ENCODE measurements at regions not wholly inside any gene's neighbourhood (a gene's known extent, or its start where the extent isn't known, plus 50 kb on each side); places are given as distances from the start of the nearest gene placed in this dataset.
"Not testable (repeated sequence)": the region's sequence is repeated elsewhere in the genome, so short reads cannot be mapped to it uniquely, and the experiment has no call there.

- no peak for DNase-seq
Measured at GRCh38 chr12:19778797-19779196, 339.5 kb downstream of the AEBP2 start.

- no peak for DNase-seq
Measured at GRCh38 chr12:19779395-19780056, 340.2 kb downstream of the AEBP2 start.

- DNase-seq, result no peak
Measured at GRCh38 chr12:19780460-19780859, 341.2 kb downstream of the AEBP2 start.

DNA sequence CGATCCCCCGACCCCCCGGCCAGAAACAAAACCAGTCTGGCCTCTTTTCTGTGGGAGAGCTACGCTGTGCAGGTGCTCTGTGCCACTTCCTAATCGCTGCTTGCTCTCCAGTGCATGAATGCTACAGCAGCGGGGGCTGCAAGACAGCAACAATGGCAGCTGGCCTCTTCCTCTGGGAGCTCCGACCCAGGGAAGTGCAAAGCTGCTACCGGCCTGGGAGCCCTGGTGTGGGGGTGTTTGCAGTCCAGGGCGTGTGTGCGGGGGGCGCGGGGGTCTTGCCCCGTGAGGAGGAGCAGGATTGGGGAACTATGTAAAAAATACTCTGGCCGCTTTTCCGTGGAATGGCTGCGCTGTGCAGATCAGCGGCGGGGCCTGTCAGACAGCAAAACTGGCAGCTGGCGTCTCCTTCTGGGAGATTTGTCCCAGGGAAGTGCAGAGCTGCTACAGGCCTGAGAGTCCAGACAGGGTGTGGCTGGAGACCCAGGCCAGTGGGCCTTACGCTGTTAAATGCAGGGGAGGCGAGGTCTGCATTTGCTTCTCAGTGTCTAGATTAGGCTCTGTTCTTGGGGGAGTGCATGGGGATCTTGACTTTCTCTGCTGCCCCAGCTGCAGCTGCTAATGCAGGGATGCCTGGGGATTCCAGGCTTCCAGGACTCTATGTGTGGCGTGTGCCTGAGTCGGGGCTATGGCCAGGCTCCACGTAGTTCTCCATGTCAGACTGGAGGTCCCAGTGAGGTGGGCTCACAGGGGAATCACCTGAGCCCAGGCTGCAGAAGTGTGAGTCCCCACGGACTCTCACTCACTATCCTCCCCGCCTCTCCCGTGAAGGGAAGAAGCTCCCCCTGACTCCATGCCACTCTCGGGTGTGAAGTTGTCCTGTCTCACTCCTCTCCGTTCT lies 344.5 kb downstream of the AEBP2 start:
- no peak for DNase-seq

DNA sequence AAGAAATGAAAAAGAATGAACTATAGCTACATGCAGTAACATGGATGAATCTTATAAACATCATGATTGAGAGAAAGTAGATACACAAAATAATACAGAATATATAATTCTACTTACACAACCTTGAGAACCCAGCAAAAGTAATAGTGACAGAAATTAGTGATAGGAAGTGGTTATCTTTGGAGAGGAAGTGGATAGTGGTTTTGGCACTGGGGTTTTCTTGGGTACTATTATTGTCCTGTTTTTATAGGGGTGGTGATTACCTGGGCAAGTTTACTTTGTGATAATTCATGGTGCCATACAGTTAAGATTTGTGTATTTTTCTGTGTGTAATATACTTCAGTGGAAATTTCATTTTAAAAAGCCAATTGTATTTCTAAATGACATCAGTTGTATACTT lies 352.7 kb downstream of the AEBP2 start:
- peak; percentile 6 for DNase-seq

DNA sequence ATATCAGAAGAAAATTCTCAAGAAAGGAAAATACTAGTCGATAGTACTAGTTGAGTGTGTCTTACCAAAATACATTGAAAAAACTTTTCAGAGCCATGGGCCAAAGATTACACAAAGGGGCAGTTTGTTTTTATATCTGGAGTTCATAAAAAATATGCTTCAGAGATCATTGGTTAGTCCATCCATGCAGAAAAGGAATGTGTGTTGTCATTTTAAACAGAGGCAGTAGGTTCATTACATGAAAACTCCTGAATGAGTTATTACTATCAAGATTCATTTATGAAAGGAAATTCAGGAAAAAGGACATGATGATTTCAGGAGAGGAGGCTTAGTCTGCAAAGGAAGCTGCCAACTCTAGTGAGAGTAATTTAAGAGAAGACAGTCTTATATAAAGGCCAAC lies 354.8 kb downstream of the AEBP2 start:
- no peak for DNase-seq

GRCh38 chr12:19799216-19799615 lies 359.9 kb downstream of the AEBP2 start:
- no peak for DNase-seq

DNA sequence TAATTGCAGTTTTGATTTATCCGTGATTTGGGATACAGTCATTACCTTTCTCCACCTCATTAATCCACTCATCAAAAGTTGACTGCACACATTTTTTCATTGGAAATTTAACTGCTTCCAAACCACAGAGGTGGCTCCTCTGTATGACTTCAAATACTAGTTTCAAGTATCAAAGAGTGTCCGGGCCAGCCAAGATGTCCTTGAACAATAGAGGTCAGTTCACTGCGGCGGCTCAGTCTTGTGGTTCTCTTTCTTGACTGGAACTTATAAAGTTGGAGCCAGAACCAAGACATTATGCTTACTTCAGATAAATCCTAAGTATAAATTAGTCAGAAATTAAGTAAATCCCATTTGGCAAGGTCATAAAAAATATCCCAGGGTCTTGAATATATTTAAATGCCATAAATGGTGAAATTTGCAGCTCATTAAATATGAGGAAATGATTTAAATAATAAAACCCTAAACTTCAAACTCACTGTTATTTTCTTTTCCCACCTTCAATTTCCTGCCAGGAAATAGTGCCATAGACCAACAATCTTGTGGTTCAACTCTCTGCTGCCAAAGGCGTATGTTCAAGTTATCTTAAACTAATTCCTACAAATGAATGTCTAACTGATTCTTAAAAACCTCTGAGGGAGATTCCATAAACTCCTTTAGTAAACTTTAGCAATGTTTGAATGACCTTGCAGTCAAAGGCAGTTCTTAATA lies 360.8 kb downstream of the AEBP2 start:
- no peak for DNase-seq

DNA sequence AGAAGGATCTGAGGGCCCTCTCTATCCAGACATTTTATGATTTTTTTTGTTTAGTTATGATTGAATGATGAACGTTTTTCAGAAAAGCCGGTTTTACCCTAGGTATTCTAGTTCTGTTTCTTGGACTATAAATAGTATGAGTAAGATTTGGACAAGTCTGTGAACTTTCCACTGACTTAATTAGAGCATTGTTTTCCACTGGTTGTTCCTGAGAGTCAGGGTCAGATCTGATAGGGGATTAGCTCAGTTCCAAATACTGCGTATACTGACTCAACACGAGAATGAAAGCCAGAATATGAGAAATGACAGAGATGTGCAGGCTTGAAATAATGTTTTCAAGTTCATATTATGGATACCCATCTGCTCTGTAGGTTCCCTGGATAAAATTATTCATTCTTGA lies 361.6 kb downstream of the AEBP2 start:
- no peak for DNase-seq

GRCh38 chr12:19801941-19802340 lies 362.6 kb downstream of the AEBP2 start:
- DNase-seq, result no peak

GRCh38 chr12:19802915-19803314 lies 363.6 kb downstream of the AEBP2 start:
- no peak for DNase-seq

DNA sequence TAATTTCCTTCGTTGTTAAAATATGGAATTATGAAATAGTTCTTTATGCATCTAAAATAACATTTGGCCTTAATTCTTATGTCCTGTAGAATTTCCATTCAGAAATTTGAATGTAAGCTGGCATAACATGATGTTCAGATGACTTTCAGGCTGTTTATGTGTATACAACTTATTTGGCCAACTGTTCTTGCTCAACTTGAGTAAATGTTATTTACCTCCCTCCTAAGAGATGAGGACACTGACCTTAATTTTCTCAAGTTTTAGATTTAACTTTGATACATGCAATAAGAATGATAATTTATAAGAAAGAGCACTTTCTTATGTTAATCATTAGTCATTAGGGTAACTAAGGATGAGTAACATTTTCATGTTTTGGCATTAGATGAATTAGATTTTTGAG lies 365.4 kb downstream of the AEBP2 start:
- DNase-seq, result no peak

DNA sequence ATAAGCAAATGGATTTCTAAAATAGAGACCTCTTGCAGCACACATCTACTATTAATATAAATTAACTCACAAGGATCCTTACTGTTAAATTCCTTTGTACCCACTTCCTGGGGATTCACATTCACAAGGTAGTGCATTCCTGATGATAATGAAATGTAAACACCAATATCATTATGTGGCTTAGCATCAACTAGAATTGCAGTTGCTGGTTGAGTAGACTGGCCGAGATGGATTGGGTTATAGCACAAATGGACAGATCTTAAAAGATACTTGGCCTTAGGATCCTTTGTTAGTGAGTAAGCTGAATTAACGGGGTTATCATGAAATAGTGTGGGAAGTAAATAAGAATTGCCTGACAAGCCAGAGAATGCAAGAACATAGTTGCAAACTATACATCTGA lies 369.1 kb downstream of the AEBP2 start:
- no peak for DNase-seq

- DNase-seq, result no peak
Measured at GRCh38 chr12:19810213-19810612, 370.9 kb downstream of the AEBP2 start.

DNA sequence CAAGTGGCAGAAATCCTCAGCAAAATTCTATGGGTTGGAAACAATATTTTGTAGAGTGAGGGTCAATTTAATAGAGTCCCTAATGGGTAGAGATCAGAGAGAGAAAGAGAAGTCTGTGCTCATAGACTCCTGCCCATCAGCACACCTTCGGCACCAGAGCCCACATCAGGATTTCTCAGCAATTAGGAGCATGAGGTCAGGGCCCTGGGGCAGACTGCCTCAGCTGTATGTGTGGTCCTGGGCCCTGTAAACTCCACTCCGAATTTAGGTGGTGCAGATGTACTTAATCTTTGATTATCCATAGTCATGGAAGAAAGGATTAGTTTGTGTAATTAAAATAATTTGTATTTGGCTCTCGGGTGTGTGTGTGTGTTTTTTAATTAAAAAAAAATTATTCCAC lies 372.6 kb downstream of the AEBP2 start:
- no peak for DNase-seq

GRCh38 chr12:19819231-19819630 lies 379.9 kb downstream of the AEBP2 start:
- DNase-seq, result no peak

- DNase-seq, result no peak
Measured at GRCh38 chr12:19822476-19822875, 383.2 kb downstream of the AEBP2 start.

- DNase-seq, result not testable (repeated sequence)
Measured at GRCh38 chr12:19823326-19823725, 384.0 kb downstream of the AEBP2 start.

DNA sequence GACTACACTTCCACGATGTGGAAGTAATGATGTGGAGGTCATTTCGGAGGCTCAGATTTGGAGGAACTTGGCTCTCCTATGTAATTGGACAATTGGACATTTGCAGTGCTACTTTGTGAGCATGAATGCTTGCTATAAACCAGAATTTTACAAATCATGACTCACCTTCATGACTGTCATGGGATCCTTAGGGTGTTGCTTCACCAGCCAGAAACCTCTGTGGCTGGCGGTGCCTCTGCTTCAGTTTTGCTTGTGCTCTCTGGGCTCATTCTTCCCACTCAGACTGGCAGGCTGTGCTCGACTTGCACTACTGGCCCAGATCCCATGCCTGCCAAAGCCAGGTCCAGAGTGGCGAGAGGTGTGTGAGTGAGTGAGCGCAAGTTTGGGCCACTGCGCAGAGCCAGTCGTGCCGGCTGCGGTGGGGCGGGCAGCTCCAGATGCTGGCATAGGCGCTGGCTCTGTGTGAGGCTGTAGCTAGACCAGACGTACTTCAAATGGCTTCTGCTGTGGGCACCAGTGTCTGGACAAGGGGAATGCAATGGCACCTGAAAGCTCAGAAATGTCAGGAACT lies 387.8 kb downstream of the AEBP2 start:
- DNase-seq, result no peak

- DNase-seq, result no peak
Measured at GRCh38 chr12:19829100-19829853, 390.0 kb downstream of the AEBP2 start.

- DNase-seq, result no peak
Measured at GRCh38 chr12:19830446-19830845, 391.2 kb downstream of the AEBP2 start.

DNA sequence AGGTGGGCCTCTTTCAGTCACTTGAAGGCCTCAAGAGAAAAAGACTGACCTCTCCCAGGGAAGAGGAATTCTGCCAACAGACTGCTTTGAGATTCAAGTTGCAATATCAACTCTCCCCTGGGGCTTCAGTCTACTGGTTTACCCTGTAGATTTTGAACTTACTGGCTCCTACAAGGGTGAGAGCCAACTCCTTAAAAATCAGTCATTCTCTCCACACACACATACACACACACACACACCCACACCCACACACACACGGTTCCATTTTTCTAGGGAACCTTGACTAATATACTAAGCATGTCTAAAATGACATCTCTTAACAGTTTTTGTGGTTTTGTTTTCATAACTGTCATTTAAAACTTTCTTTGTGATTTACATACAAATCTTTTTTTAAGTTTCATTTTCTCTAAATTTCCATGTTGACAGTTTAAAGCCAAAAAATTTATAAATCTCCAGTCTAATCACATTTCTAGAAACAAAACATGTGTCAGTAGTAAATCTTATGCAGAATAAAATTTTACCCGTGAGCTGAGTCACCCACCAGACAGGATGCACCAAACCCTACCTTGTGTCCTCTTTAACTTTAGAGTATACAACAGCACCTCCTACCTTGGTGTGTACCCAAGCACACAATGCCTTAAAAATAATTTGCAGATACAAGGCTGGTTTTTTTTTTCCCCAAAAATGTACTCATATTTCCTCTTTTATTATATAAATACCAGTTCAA lies 394.6 kb downstream of the AEBP2 start:
- peak; percentile 2 for DNase-seq
